Breast epithelium (tissue), 3 donors: ENCODE measurements at regions not wholly inside any gene's neighbourhood (a gene's known extent, or its start where the extent isn't known, plus 50 kb on each side); places are given as distances from the start of the nearest gene placed in this dataset.

Source experiments
- POLR2A ChIP-seq: fragments of 450-650 bp; IDR thresholded peaks from one replicate; pipeline ENCODE4 v1.6.1; 2016; ENCODE audit warnings: antibody characterized with exemption, mild to moderate bottlenecking, moderate library complexity
- TF ChIP-seq, protein P1 (sequence below), 3 donors: fragments of 450-650 bp; IDR thresholded peaks; one replicate each; pipeline ENCODE4 v1.5.1; 2016 to 2017; ENCODE audit warnings: antibody characterized with exemption in 3 of 3, mild to moderate bottlenecking in 3 of 3, moderate library complexity in 3 of 3

DNA sequence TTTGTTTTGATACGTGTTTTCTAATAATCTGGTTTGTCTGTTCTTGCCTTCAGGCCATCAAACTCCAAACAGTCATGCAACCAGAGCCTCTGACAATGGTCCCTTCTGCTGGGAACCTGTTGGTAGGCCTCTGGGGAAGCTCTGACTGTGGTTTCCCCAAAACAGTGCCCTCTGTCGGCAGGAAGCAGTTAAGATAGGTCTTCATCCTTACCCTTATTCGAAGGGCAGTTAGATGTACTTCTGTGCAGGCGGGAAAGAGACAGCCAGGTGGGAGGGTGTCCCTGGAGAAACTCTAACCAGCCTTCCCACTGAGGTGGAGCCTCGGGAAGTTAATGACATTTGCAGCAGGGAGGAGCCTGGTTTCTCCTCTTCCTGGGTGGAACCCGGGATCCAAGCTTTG is 81.6 kb upstream of the CHMP2B start:
- TF ChIP-seq POLR2A: no peak
- TF ChIP-seq, protein P1, sequence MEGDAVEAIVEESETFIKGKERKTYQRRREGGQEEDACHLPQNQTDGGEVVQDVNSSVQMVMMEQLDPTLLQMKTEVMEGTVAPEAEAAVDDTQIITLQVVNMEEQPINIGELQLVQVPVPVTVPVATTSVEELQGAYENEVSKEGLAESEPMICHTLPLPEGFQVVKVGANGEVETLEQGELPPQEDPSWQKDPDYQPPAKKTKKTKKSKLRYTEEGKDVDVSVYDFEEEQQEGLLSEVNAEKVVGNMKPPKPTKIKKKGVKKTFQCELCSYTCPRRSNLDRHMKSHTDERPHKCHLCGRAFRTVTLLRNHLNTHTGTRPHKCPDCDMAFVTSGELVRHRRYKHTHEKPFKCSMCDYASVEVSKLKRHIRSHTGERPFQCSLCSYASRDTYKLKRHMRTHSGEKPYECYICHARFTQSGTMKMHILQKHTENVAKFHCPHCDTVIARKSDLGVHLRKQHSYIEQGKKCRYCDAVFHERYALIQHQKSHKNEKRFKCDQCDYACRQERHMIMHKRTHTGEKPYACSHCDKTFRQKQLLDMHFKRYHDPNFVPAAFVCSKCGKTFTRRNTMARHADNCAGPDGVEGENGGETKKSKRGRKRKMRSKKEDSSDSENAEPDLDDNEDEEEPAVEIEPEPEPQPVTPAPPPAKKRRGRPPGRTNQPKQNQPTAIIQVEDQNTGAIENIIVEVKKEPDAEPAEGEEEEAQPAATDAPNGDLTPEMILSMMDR (IDR thresholded peaks at IDR 0.05): no peak
